ENCODE measurements at regions not wholly inside any gene's neighbourhood (a gene's known extent, or its start where the extent isn't known, plus 50 kb on each side); places are given as distances from the start of the nearest gene placed in this dataset.
"Not testable (repeated sequence)": the region's sequence is repeated elsewhere in the genome, so short reads cannot be mapped to it uniquely, and the experiment has no call there.

- H3K27me3 ChIP-seq (ENCODE audit: control insufficient read depth, insufficient read depth, low read length): no peaks in the 10 kb centered on the region
- H3K9me3 ChIP-seq (ENCODE audit: control insufficient read depth, low read length): no peaks in the 10 kb centered on the region
- no peaks in the 10 kb centered on the region for H3K36me3 ChIP-seq (ENCODE audit: control insufficient read depth, insufficient read depth, low read length)
- H3K9ac ChIP-seq (ENCODE audit: low read length): no peak overlapping the region
- H3K4me3 ChIP-seq (ENCODE audit: low read length): no peak overlapping the region
- no peaks in the 10 kb centered on the region for H3K4me1 ChIP-seq (ENCODE audit: control insufficient read depth, insufficient read depth, low read length)
Observed at GRCh38 chr20:60787276-60787675, 464.8 kb upstream of the CDH4 start.

GRCh38 chr20:60788070-60788469 lies 464.0 kb upstream of the CDH4 start:
- no peaks in the 10 kb centered on the region for H3K36me3 ChIP-seq (ENCODE audit: control insufficient read depth, insufficient read depth, low read length)
- H3K27me3 ChIP-seq (ENCODE audit: control insufficient read depth, insufficient read depth, low read length): no peaks in the 10 kb centered on the region
- H3K9me3 ChIP-seq (ENCODE audit: control insufficient read depth, low read length): no peaks in the 10 kb centered on the region

GRCh38 chr20:60789399-60789798 lies 462.7 kb upstream of the CDH4 start:
- H3K4me1 ChIP-seq (ENCODE audit: control insufficient read depth, insufficient read depth, low read length): no peaks in the 10 kb centered on the region
- H3K4me3 ChIP-seq (ENCODE audit: low read length): no peak overlapping the region
- no peak overlapping the region for H3K9ac ChIP-seq (ENCODE audit: low read length)
- no peaks in the 10 kb centered on the region for H3K9me3 ChIP-seq (ENCODE audit: control insufficient read depth, low read length)
- H3K27me3 ChIP-seq (ENCODE audit: control insufficient read depth, insufficient read depth, low read length): no peaks in the 10 kb centered on the region
- H3K36me3 ChIP-seq (ENCODE audit: control insufficient read depth, insufficient read depth, low read length): no peaks in the 10 kb centered on the region

More at GRCh38 chr20:60788070-60788469, 464.0 kb upstream of the CDH4 start:
- no peaks in the 10 kb centered on the region for H3K4me1 ChIP-seq (ENCODE audit: control insufficient read depth, insufficient read depth, low read length)
- H3K4me3 ChIP-seq (ENCODE audit: low read length): no peak overlapping the region
- H3K9ac ChIP-seq (ENCODE audit: low read length): no peak overlapping the region

GRCh38 chr20:60790339-60790738 lies 461.7 kb upstream of the CDH4 start:
- H3K27me3 ChIP-seq (ENCODE audit: control insufficient read depth, insufficient read depth, low read length); H3K4me1 ChIP-seq (ENCODE audit: control insufficient read depth, insufficient read depth, low read length); H3K9me3 ChIP-seq (ENCODE audit: control insufficient read depth, low read length); H3K36me3 ChIP-seq (ENCODE audit: control insufficient read depth, insufficient read depth, low read length); H3K9ac ChIP-seq (ENCODE audit: low read length); H3K4me3 ChIP-seq (ENCODE audit: low read length): not testable (repeated sequence)

- Histone ChIP-seq H3K36me3 (ENCODE audit: control insufficient read depth, insufficient read depth, low read length) (no peaks in the 10 kb centered on the region), H3K4me3 (ENCODE audit: low read length) (no peak overlapping the region), H3K27me3 (ENCODE audit: control insufficient read depth, insufficient read depth, low read length) (no peaks in the 10 kb centered on the region), H3K9me3 (ENCODE audit: control insufficient read depth, low read length) (no peaks in the 10 kb centered on the region), H3K9ac (ENCODE audit: low read length) (no peak overlapping the region), H3K4me1 (ENCODE audit: control insufficient read depth, insufficient read depth, low read length) (no peaks in the 10 kb centered on the region)
Observed at GRCh38 chr20:60791823-60792222, 460.2 kb upstream of the CDH4 start.

GRCh38 chr20:60792941-60793340 lies 459.1 kb upstream of the CDH4 start:
- Histone ChIP-seq H3K9ac (ENCODE audit: low read length) (no peak overlapping the region), H3K27me3 (ENCODE audit: control insufficient read depth, insufficient read depth, low read length) (no peaks in the 10 kb centered on the region), H3K4me3 (ENCODE audit: low read length) (no peak overlapping the region), H3K36me3 (ENCODE audit: control insufficient read depth, insufficient read depth, low read length) (no peaks in the 10 kb centered on the region), H3K4me1 (ENCODE audit: control insufficient read depth, insufficient read depth, low read length) (no peaks in the 10 kb centered on the region), H3K9me3 (ENCODE audit: control insufficient read depth, low read length) (no peaks in the 10 kb centered on the region)

- H3K9me3 ChIP-seq (ENCODE audit: control insufficient read depth, low read length): no peaks in the 10 kb centered on the region
- H3K9ac ChIP-seq (ENCODE audit: low read length): no peak overlapping the region
- no peaks in the 10 kb centered on the region for H3K27me3 ChIP-seq (ENCODE audit: control insufficient read depth, insufficient read depth, low read length)
- no peaks in the 10 kb centered on the region for H3K36me3 ChIP-seq (ENCODE audit: control insufficient read depth, insufficient read depth, low read length)
- H3K4me3 ChIP-seq (ENCODE audit: low read length): no peak overlapping the region
- no peaks in the 10 kb centered on the region for H3K4me1 ChIP-seq (ENCODE audit: control insufficient read depth, insufficient read depth, low read length)
Observed at GRCh38 chr20:60794674-60795073, 457.4 kb upstream of the CDH4 start.

GRCh38 chr20:60795651-60796050 lies 456.4 kb upstream of the CDH4 start:
- H3K9ac ChIP-seq (ENCODE audit: low read length): no peak overlapping the region
- H3K4me1 ChIP-seq (ENCODE audit: control insufficient read depth, insufficient read depth, low read length): no peaks in the 10 kb centered on the region
- H3K36me3 ChIP-seq (ENCODE audit: control insufficient read depth, insufficient read depth, low read length): no peaks in the 10 kb centered on the region
- no peaks in the 10 kb centered on the region for H3K9me3 ChIP-seq (ENCODE audit: control insufficient read depth, low read length)
- H3K27me3 ChIP-seq (ENCODE audit: control insufficient read depth, insufficient read depth, low read length): no peaks in the 10 kb centered on the region
- no peak overlapping the region for H3K4me3 ChIP-seq (ENCODE audit: low read length)

GRCh38 chr20:60800185-60800584 lies 451.9 kb upstream of the CDH4 start:
- H3K27me3 ChIP-seq (ENCODE audit: control insufficient read depth, insufficient read depth, low read length): no peaks in the 10 kb centered on the region
- no peak overlapping the region for H3K4me3 ChIP-seq (ENCODE audit: low read length)
- H3K9me3 ChIP-seq (ENCODE audit: control insufficient read depth, low read length): no peaks in the 10 kb centered on the region
- no peaks in the 10 kb centered on the region for H3K4me1 ChIP-seq (ENCODE audit: control insufficient read depth, insufficient read depth, low read length)
- no peak overlapping the region for H3K9ac ChIP-seq (ENCODE audit: low read length)
- H3K36me3 ChIP-seq (ENCODE audit: control insufficient read depth, insufficient read depth, low read length): no peaks in the 10 kb centered on the region

GRCh38 chr20:60802676-60803075 lies 449.4 kb upstream of the CDH4 start:
- H3K9ac ChIP-seq (ENCODE audit: low read length): no peak overlapping the region
- H3K27me3 ChIP-seq (ENCODE audit: control insufficient read depth, insufficient read depth, low read length): no peaks in the 10 kb centered on the region
- H3K36me3 ChIP-seq (ENCODE audit: control insufficient read depth, insufficient read depth, low read length): no peaks in the 10 kb centered on the region
- no peaks in the 10 kb centered on the region for H3K4me1 ChIP-seq (ENCODE audit: control insufficient read depth, insufficient read depth, low read length)
- no peaks in the 10 kb centered on the region for H3K9me3 ChIP-seq (ENCODE audit: control insufficient read depth, low read length)
- no peak overlapping the region for H3K4me3 ChIP-seq (ENCODE audit: low read length)

GRCh38 chr20:60803335-60804055 lies 448.6 kb upstream of the CDH4 start:
- no peaks in the 10 kb centered on the region for H3K4me1 ChIP-seq (ENCODE audit: control insufficient read depth, insufficient read depth, low read length)
- H3K36me3 ChIP-seq (ENCODE audit: control insufficient read depth, insufficient read depth, low read length): no peaks in the 10 kb centered on the region
- H3K9me3 ChIP-seq (ENCODE audit: control insufficient read depth, low read length): no peaks in the 10 kb centered on the region
- no peak overlapping the region for H3K4me3 ChIP-seq (ENCODE audit: low read length)
- no peak overlapping the region for H3K9ac ChIP-seq (ENCODE audit: low read length)
- no peaks in the 10 kb centered on the region for H3K27me3 ChIP-seq (ENCODE audit: control insufficient read depth, insufficient read depth, low read length)

- Histone ChIP-seq H3K4me3 (ENCODE audit: low read length) (no peak overlapping the region), H3K9ac (ENCODE audit: low read length) (no peak overlapping the region), H3K4me1 (ENCODE audit: control insufficient read depth, insufficient read depth, low read length) (no peaks in the 10 kb centered on the region), H3K36me3 (ENCODE audit: control insufficient read depth, insufficient read depth, low read length) (no peaks in the 10 kb centered on the region), H3K27me3 (ENCODE audit: control insufficient read depth, insufficient read depth, low read length) (no peaks in the 10 kb centered on the region), H3K9me3 (ENCODE audit: control insufficient read depth, low read length) (no peaks in the 10 kb centered on the region)
Observed at GRCh38 chr20:60804240-60804917, 447.7 kb upstream of the CDH4 start.
